ENCODE measurements at regions not wholly inside any gene's neighbourhood (a gene's known extent, or its start where the extent isn't known, plus 50 kb on each side); places are given as distances from the start of the nearest gene placed in this dataset.

GRCh38 chr10:32109603-32110002 lies 53.4 kb upstream of the KIF5B start:
- DNase-seq (ENCODE audit: low read depth) = no peak

More at GRCh38 chr10:32109603-32110002, 53.4 kb upstream of the KIF5B start:
- H3K4me3 ChIP-seq (ENCODE audit: low read depth, low read length) = no peak overlapping the region
